ENCODE measurements at regions not wholly inside any gene's neighbourhood (a gene's known extent, or its start where the extent isn't known, plus 50 kb on each side); places are given as distances from the start of the nearest gene placed in this dataset.

- Mint-ChIP-seq H3K4me3 (no peak overlapping the region), H3K4me1 (ENCODE audit: low read depth) (peaks cover 10% of the 10 kb centered on the region), H3K9me3 (no peaks in the 10 kb centered on the region; the same call in 1 of the 2 replicates), H3K27me3 (ENCODE audit: insufficient read depth) (peaks cover 9% of the 10 kb centered on the region), H3K27ac (no peak overlapping the region), H3K36me3 (ENCODE audit: low read depth) (no peaks in the 10 kb centered on the region)
- DNase-seq: no peak
- no peak for TF ChIP-seq CTCF (IDR thresholded peaks at IDR 0.05)
Measured at GRCh38 chr13:40350283-40350992, 316.0 kb downstream of the FOXO1 start.

GRCh38 chr13:40351537-40352379 is 314.7 kb downstream of the FOXO1 start:
- H3K27me3 Mint-ChIP-seq (ENCODE audit: insufficient read depth): peaks cover 9% of the 10 kb centered on the region
- peaks cover 10% of the 10 kb centered on the region for H3K4me1 Mint-ChIP-seq (ENCODE audit: low read depth)

GRCh38 chr13:40352380-40352778 is 314.1 kb downstream of the FOXO1 start:
- no peak for DNase-seq
- no peak overlapping the region for H3K27ac Mint-ChIP-seq
- H3K36me3 Mint-ChIP-seq (ENCODE audit: low read depth): no peaks in the 10 kb centered on the region
- peaks cover 9% of the 10 kb centered on the region for H3K27me3 Mint-ChIP-seq (ENCODE audit: insufficient read depth)
- peaks cover 5% of the 10 kb centered on the region; the same call in 1 of the 2 replicates for H3K9me3 Mint-ChIP-seq
- no peak overlapping the region for H3K4me3 Mint-ChIP-seq
- H3K4me1 Mint-ChIP-seq (ENCODE audit: low read depth): peaks cover 10% of the 10 kb centered on the region
- no peak for TF ChIP-seq CTCF (IDR thresholded peaks at IDR 0.05)

More at GRCh38 chr13:40351537-40352379, 314.7 kb downstream of the FOXO1 start:
- Mint-ChIP-seq H3K9me3 (peaks cover 5% of the 10 kb centered on the region; the same call in 1 of the 2 replicates), H3K27ac (no peak overlapping the region), H3K36me3 (ENCODE audit: low read depth) (no peaks in the 10 kb centered on the region), H3K4me3 (no peak overlapping the region)
- TF ChIP-seq CTCF (IDR thresholded peaks at IDR 0.05): no peak
- no peak for DNase-seq

- peaks cover 9% of the 10 kb centered on the region for H3K27me3 Mint-ChIP-seq (ENCODE audit: insufficient read depth)
- no peak overlapping the region for H3K27ac Mint-ChIP-seq
- no peak overlapping the region for H3K4me3 Mint-ChIP-seq
- DNase-seq: no peak
- no peak for TF ChIP-seq CTCF (IDR thresholded peaks at IDR 0.05)
- peaks cover 5% of the 10 kb centered on the region; the same call in 1 of the 2 replicates for H3K9me3 Mint-ChIP-seq
- peaks cover 10% of the 10 kb centered on the region for H3K4me1 Mint-ChIP-seq (ENCODE audit: low read depth)
- no peaks in the 10 kb centered on the region for H3K36me3 Mint-ChIP-seq (ENCODE audit: low read depth)
Measured at GRCh38 chr13:40352802-40353562, 313.5 kb downstream of the FOXO1 start.

DNA sequence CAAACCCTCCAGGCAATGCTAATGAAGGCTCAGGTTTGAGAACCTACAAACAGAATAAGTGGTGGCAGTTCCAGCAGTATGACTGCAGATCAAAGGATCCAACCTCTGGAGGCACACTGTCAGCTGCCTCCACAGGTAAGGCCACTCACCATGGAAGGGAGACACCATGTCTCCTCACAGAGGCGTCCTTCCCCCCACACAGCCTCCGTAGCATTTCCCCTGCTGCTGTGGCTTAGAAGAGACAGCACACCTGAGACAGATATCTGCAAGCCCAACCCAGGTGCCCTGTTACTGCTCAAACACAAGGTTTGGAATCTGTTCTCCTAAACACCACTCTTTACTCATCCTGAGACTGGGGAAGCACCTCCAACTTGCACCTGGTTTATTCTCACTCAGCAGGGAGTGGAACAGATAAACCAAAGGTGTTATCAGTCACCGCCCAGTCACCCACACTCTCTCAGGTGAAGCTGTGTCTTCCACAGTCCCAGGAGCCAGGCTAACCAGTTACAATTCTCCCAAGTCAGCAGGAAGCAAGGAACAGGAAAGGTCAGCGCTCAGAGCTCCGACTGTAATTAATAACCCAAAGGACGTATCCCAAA is 311.2 kb downstream of the FOXO1 start:
- DNase-seq: no peak
- no peak for TF ChIP-seq CTCF (IDR thresholded peaks at IDR 0.05)
- no peaks in the 10 kb centered on the region for H3K36me3 Mint-ChIP-seq (ENCODE audit: low read depth)
- peaks cover 10% of the 10 kb centered on the region for H3K4me1 Mint-ChIP-seq (ENCODE audit: low read depth)
- no peak overlapping the region for H3K4me3 Mint-ChIP-seq
- no peak overlapping the region for H3K27ac Mint-ChIP-seq
- peaks cover 5% of the 10 kb centered on the region; the same call in 1 of the 2 replicates for H3K9me3 Mint-ChIP-seq
- peaks cover 9% of the 10 kb centered on the region for H3K27me3 Mint-ChIP-seq (ENCODE audit: insufficient read depth)

All from HFFc6 (cell line).